Pancreas (tissue), 10 donors: ENCODE measurements at regions not wholly inside any gene's neighbourhood (a gene's known extent, or its start where the extent isn't known, plus 50 kb on each side); places are given as distances from the start of the nearest gene placed in this dataset.

ENCODE experiments used
- ATAC-seq, 4 donors: fragments of 200-7000 bp; cut with Tn5 transposase; one replicate each; pipeline versions ENCODE4 v1.8.0 to v1.9.1; 2020; ENCODE audit warnings: mild to moderate bottlenecking in 4 of 4, moderate library complexity in 4 of 4
- DNase-seq, 6 donors: peaks; one replicate each; pipeline ENCODE4 v3.0.0-alpha.2; 2020
- FAIRE-seq: peaks from 2 replicates; lab custom pipeline; 2012; peaks lifted over from hg19 to GRCh38; lab: Jason Lieb, UNC
- H3K27ac ChIP-seq, 4 donors: fragments of 200-600 bp; sonication (generic); 1 replicate in 3 of 4; 2 replicates in 1 of 4; pipeline versions ENCODE4 v1.5.0 to v1.8.0; 2020
- H3K27me3 ChIP-seq, 4 donors: fragments of 200-600 bp; one replicate each; pipeline ENCODE4 v1.8.0; 2021
- H3K36me3 ChIP-seq, 3 donors: fragments of 200-600 bp; sonication (generic) in 1 of 3; one replicate each; pipeline versions ENCODE4 v1.5.0 to v1.8.0; 2020 to 2021
- H3K4me1 ChIP-seq, 3 donors: fragments of 200-600 bp; one replicate each; pipeline ENCODE4 v1.8.0; 2021
- H3K4me3 ChIP-seq, 4 donors: fragments of 200-600 bp; sonication (generic) in 2 of 4; one replicate each; pipeline versions ENCODE4 v1.5.0 to v1.8.0; 2020 to 2021
- H3K9me3 ChIP-seq, 4 donors: fragments of 200-600 bp; one replicate each; pipeline ENCODE4 v1.8.0; 2021
- WGBS, 2 donors: extraction: QIAGEN DNeasy Blood & Tissue Kit; methylation state at CpG; one replicate each; pipeline ENCODE4 v1.1.7; 2013; 5-methylcytosine and 5-hydroxymethylcytosine counted together
- intact Hi-C, 3 donors: fragments of 100-400 bp; cut with DNase I; formaldehyde crosslinking; loops; one replicate each; pipeline versions ENCODE4 v1.11.1 to v1.14.2; 2022
- TF ChIP-seq, protein P1 (sequence below), 4 donors: fragments of 200-600 bp; sonication (generic) in 3 of 4; IDR thresholded peaks; one replicate each; pipeline versions ENCODE4 v1.5.0 to v1.8.0; 2021; ENCODE audit warnings: antibody characterized with exemption in 4 of 4
- donor health status: healthy with polysubstance abuse.
- donor health status: DM: no; HTN: no; CAD: no; lungs with moderate emphysema.
- donor health status: DM: no; HTN: no; CAD: no.
- donor health status: control.
- donor health status: control.
- donor health status: Bipolar disorder and iron deficiency.
- donor health status: DM: yes; HTN: yes; CAD: no.
- donor health status: DM: no; HTN: no; CAD: no.
- donor health status: DM: no; HTN: no; CAD: no.
- donor health status: DM: yes; HTN: yes; CAD: no.

- DNase-seq (no peak), ATAC-seq (no peak), FAIRE-seq (no peak)
- H3K4me1 ChIP-seq = peaks cover 5 to 14% (median 5%) of the 10 kb centered on the region in 3 donors
- no peak overlapping the region for H3K4me3 ChIP-seq
- WGBS, 2 donors = 88 to 94% methylated on average over 3 of the region's 3 CpGs
- TF ChIP-seq, protein P1, sequence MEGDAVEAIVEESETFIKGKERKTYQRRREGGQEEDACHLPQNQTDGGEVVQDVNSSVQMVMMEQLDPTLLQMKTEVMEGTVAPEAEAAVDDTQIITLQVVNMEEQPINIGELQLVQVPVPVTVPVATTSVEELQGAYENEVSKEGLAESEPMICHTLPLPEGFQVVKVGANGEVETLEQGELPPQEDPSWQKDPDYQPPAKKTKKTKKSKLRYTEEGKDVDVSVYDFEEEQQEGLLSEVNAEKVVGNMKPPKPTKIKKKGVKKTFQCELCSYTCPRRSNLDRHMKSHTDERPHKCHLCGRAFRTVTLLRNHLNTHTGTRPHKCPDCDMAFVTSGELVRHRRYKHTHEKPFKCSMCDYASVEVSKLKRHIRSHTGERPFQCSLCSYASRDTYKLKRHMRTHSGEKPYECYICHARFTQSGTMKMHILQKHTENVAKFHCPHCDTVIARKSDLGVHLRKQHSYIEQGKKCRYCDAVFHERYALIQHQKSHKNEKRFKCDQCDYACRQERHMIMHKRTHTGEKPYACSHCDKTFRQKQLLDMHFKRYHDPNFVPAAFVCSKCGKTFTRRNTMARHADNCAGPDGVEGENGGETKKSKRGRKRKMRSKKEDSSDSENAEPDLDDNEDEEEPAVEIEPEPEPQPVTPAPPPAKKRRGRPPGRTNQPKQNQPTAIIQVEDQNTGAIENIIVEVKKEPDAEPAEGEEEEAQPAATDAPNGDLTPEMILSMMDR (IDR thresholded peaks at IDR 0.05) = no peak
- H3K27me3 ChIP-seq = no peaks in the 10 kb centered on the region
- H3K36me3 ChIP-seq = no peaks in the 10 kb centered on the region
- intact Hi-C loops = no loop called here
- no peaks in the 10 kb centered on the region for H3K9me3 ChIP-seq
- no peak overlapping the region for H3K27ac ChIP-seq
Observed at GRCh38 chr6:122126894-122127293, 272.6 kb upstream of the HSF2 start.

DNA sequence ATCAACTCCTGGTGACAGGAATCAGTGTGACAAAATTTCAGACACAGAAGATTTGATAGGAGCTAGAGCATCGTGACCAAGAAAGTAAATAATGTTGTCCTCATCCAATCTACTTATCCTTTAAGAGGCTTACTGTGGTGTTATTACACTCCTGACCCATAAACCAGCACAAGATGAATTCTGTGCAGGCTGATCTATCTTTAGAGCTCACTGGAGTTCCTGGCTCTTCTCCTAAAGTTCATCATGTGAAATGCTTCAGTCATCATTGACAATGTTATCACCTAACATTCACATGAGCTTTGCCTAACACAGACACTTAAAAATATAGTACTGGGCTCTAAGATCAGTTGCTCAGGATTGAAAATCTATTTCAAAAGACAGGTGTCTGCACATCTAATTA, 271.0 kb upstream of the HSF2 start:
- Histone ChIP-seq H3K27ac (no peak overlapping the region), H3K4me1 (no peaks in the 10 kb centered on the region), H3K4me3 (no peak overlapping the region), H3K9me3 (no peaks in the 10 kb centered on the region), H3K36me3 (no peaks in the 10 kb centered on the region), H3K27me3 (no peaks in the 10 kb centered on the region)
- ATAC-seq = no peak
- TF ChIP-seq, protein P1 (IDR thresholded peaks at IDR 0.05) = no peak
- no peak for DNase-seq
- FAIRE-seq = no peak
- 73 to 77% methylated on average over 1 of the region's 1 CpG for WGBS, 2 donors
- intact Hi-C loops = no loop called here

DNA sequence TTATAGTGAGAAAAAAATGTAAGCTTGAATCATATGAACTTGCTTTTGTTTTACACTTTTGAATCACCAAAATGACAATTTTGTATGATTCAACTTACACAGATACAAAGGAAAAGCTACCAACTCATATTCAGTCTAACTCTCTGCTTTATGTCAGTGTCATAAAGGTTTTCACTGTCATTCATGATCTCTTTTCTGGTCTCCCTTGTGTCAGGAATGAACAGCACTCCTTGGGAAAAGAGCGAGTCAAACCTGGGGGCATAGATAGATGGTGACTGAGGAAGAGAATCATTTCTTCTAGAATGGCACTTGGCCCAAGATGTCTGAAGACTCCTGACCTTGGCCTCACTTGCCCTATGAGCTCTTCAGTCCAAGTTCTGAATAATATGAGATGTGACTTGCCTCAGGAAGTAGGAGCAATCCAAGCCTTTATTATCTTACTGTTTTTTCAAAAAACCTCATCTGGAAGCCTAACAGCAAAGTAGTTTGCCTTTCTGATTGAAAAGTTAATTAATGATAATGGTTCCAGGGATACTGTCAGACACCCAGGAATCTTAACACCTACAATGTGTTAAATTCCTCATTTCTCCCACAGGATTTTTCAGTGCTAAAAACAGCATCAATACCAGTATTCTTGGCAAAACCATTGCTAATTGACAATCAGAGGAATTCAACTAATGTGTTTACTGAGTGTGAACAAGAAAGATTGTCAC, 270.0 kb upstream of the HSF2 start:
- no peak for DNase-seq
- TF ChIP-seq, protein P1 (IDR thresholded peaks at IDR 0.05) = no peak
- no peaks in the 10 kb centered on the region for H3K27me3 ChIP-seq
- no peaks in the 10 kb centered on the region for H3K4me1 ChIP-seq
- intact Hi-C loops = no loop called here
- H3K9me3 ChIP-seq = no peaks in the 10 kb centered on the region
- H3K4me3 ChIP-seq = no peak overlapping the region
- H3K36me3 ChIP-seq = no peaks in the 10 kb centered on the region
- no peak overlapping the region for H3K27ac ChIP-seq
- WGBS, 2 donors = 92 to 95% methylated on average over 1 of the region's 1 CpG
- no peak for FAIRE-seq
- no peak for ATAC-seq

- DNase-seq = no peak
- Histone ChIP-seq H3K27ac (no peak overlapping the region), H3K36me3 (no peaks in the 10 kb centered on the region), H3K9me3 (no peaks in the 10 kb centered on the region), H3K27me3 (no peaks in the 10 kb centered on the region), H3K4me3 (no peak overlapping the region), H3K4me1 (no peaks in the 10 kb centered on the region)
- FAIRE-seq = no peak
- intact Hi-C loops = no loop called here
- ATAC-seq = no peak
- TF ChIP-seq, protein P1 (IDR thresholded peaks at IDR 0.05) = no peak
- 65% methylated on average over 3 of the region's 3 CpGs for WGBS, 2 donors
Observed at GRCh38 chr6:122130026-122130348, 269.5 kb upstream of the HSF2 start.

DNA sequence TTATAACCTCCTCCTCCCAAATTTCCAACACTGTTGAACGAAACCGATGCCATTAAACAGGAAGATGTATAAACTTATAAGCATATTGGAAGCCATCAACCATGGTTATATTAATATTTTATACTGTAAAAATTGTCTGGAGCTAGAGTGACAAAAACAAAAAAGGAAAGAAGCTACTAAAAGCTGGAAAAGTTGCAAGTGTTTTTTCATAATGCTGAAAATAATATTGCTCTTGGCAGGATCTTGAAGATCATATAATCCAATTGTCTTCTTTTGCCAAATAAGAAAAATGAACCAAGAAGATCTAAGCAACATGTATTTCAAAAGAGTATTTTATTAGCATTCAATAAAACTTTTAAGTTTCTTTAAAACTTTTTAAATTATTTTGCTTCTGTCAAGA, 268.9 kb upstream of the HSF2 start:
- intact Hi-C loops = no loop called here
- no peak for ATAC-seq
- Histone ChIP-seq H3K4me1 (no peaks in the 10 kb centered on the region), H3K4me3 (no peak overlapping the region), H3K27me3 (no peaks in the 10 kb centered on the region), H3K27ac (no peak overlapping the region), H3K36me3 (no peaks in the 10 kb centered on the region), H3K9me3 (no peaks in the 10 kb centered on the region)
- DNase-seq = no peak
- FAIRE-seq = no peak
- TF ChIP-seq, protein P1 (IDR thresholded peaks at IDR 0.05) = no peak
- 91 to 97% methylated on average over 2 of the region's 2 CpGs for WGBS, 2 donors
